Neural crest cell (in vitro differentiated cells): ENCODE measurements at regions not wholly inside any gene's neighbourhood (a gene's known extent, or its start where the extent isn't known, plus 50 kb on each side); places are given as distances from the start of the nearest gene placed in this dataset.
"Not testable (repeated sequence)": the region's sequence is repeated elsewhere in the genome, so short reads cannot be mapped to it uniquely, and the experiment has no call there.

Experiments
- DNase-seq: peaks from one replicate; pipeline ENCODE4 v3.0.0; 2021; ENCODE audit warnings: low read depth, mixed read lengths, low spot score
- H3K27ac Mint-ChIP-seq: one replicate; pipeline ENCODE4 v1.8.0; 2021; ENCODE audit warnings: mild to moderate bottlenecking, mixed read lengths; ENCODE audit not compliant: unreplicated experiment
- H3K27me3 Mint-ChIP-seq: 2 replicates; pipeline ENCODE4 v1.8.0; 2021; ENCODE audit warnings: low read depth, mild to moderate bottlenecking, mixed read lengths
- H3K36me3 Mint-ChIP-seq: 2 replicates; pipeline ENCODE4 v1.8.0; 2021; ENCODE audit warnings: low read depth, mild to moderate bottlenecking, mixed read lengths
- H3K4me1 Mint-ChIP-seq: 2 replicates; pipeline ENCODE4 v1.8.0; 2021; ENCODE audit warnings: mixed read lengths
- H3K4me3 Mint-ChIP-seq: one replicate; pipeline ENCODE4 v1.8.0; 2021; ENCODE audit warnings: mild to moderate bottlenecking, mixed read lengths
- H3K9me3 Mint-ChIP-seq: 2 replicates; pipeline ENCODE4 v1.8.0; 2021; ENCODE audit warnings: mixed read lengths
- CTCF ChIP-seq: fragments of 200-600 bp; sonication (generic); conservative IDR thresholded peaks from 2 replicates; pipeline ENCODE4 v1.5.0; 2021; ENCODE audit warnings: antibody characterized with exemption, mild to moderate bottlenecking

- no peak for TF ChIP-seq CTCF
- no peaks in the 10 kb centered on the region for H3K27me3 Mint-ChIP-seq
- DNase-seq: no peak
- no peaks in the 10 kb centered on the region for H3K36me3 Mint-ChIP-seq
- H3K4me3 Mint-ChIP-seq: no peak overlapping the region
- H3K4me1 Mint-ChIP-seq: no peaks in the 10 kb centered on the region
- no peaks in the 10 kb centered on the region for H3K9me3 Mint-ChIP-seq
- no peak overlapping the region for H3K27ac Mint-ChIP-seq
These were observed 373.0 kb upstream of the FTMT start for GRCh38 chr5:121478636-121479035.

DNA sequence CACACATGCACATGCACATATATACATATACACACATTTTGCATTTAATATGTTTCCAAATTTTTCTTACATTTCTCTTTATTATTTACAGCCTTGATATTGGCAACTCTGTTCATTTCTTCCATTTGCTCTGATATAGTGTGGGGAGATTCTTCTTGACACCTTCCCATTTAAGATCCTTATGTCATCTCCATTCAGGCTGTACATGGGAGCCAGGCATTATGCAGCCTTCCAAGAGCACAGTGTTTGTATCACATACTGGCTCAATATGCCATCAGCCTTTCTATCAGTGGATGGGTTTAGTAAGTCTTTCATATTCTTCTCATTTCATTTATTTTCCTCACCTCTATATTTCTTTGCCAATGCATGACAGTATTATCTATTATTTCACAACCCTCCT lies 372.3 kb upstream of the FTMT start:
- Mint-ChIP-seq H3K27me3 (no peaks in the 10 kb centered on the region), H3K9me3 (no peaks in the 10 kb centered on the region), H3K4me3 (no peak overlapping the region), H3K27ac (no peak overlapping the region), H3K4me1 (no peaks in the 10 kb centered on the region), H3K36me3 (no peaks in the 10 kb centered on the region)
- DNase-seq: no peak
- TF ChIP-seq CTCF: no peak

DNA sequence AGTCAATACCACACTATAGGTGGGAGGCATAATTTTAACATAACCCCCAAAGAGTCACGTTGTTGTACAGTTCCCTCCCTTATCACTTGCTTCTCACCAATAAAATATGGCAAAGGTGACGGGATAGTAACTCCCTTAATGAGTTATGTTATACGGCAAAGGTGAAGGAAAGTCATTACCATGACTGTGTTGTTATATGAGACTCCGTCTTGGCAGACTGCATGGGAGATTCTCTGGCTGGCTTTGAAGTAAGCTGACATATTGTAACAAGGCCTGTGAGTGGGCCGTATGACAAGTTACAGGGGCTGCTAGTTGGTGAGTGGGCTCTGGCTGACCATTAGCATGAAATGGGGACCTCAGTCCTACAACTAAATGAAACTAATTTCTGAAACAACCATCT lies 366.4 kb upstream of the FTMT start:
- no peak for TF ChIP-seq CTCF
- Mint-ChIP-seq H3K27me3 (no peaks in the 10 kb centered on the region), H3K4me1 (no peaks in the 10 kb centered on the region), H3K27ac (no peak overlapping the region), H3K36me3 (no peaks in the 10 kb centered on the region), H3K9me3 (no peaks in the 10 kb centered on the region), H3K4me3 (no peak overlapping the region)
- no peak for DNase-seq

DNA sequence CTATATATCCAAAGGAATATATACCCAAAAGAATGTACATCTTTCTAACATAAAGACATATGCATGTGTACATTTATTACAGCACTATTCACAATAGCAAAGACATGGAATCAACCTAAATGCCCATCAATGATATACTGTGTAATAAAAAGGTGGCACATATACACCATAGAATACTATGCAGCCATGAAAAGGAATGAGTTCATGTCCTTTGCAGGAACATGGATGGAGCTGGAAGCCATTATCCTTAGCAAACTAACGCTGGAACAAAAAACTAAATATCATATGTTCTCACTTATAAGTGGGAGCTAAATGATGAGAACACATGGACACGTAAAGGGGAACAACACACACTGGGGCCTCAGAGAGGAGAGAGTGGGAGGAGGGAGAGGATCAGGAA lies 365.7 kb upstream of the FTMT start:
- not testable (repeated sequence) for H3K4me3 Mint-ChIP-seq, H3K27ac Mint-ChIP-seq, H3K27me3 Mint-ChIP-seq, H3K4me1 Mint-ChIP-seq, H3K36me3 Mint-ChIP-seq, H3K9me3 Mint-ChIP-seq, DNase-seq

DNA sequence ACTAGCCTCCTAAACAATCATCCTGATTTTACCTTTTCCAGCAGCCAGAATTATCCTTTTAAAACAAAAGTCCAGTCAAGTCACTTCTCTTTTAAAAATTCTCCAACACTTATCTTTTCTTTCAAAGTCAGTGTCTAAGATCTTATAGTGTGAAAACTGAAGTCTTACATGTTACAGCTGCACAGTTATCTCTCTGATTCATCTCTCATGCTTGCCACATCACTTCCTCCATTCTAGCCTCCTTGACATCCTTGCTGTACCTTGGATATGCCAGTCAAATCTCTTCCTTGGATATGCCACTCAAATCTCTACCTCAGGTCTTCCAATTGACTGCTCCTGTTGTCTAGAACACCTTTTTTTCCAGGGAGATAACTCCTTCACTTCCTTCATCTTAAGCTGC lies 361.7 kb upstream of the FTMT start:
- Mint-ChIP-seq H3K4me1 (no peaks in the 10 kb centered on the region), H3K36me3 (no peaks in the 10 kb centered on the region), H3K4me3 (no peak overlapping the region), H3K9me3 (no peaks in the 10 kb centered on the region), H3K27ac (no peak overlapping the region), H3K27me3 (no peaks in the 10 kb centered on the region)
- no peak for DNase-seq
- no peak for TF ChIP-seq CTCF

- no peaks in the 10 kb centered on the region for H3K27me3 Mint-ChIP-seq
- H3K4me3 Mint-ChIP-seq: no peak overlapping the region
- DNase-seq: no peak
- TF ChIP-seq CTCF: no peak
- H3K27ac Mint-ChIP-seq: no peak overlapping the region
- no peaks in the 10 kb centered on the region for H3K9me3 Mint-ChIP-seq
- no peaks in the 10 kb centered on the region for H3K36me3 Mint-ChIP-seq
- peaks cover 10% of the 10 kb centered on the region for H3K4me1 Mint-ChIP-seq
These were observed 354.5 kb upstream of the FTMT start for GRCh38 chr5:121497176-121497575.
